ENCODE measurements at regions not wholly inside any gene's neighbourhood (a gene's known extent, or its start where the extent isn't known, plus 50 kb on each side); places are given as distances from the start of the nearest gene placed in this dataset.

GRCh38 chr1:4121834-4122512, 221.9 kb upstream of the C1orf174 start:
- intact Hi-C loops (cut with DNase I, micrococcal nuclease) = no loop called here
- Histone ChIP-seq H3K4me1 (ENCODE audit: low read depth) (no peaks in the 10 kb centered on the region), H3K4me3 (no peak overlapping the region), H3K36me3 (ENCODE audit: low read depth) (no peaks in the 10 kb centered on the region), H3K9me3 (no peaks in the 10 kb centered on the region)
- no peak for ATAC-seq
- no peak for DNase-seq
- TF ChIP-seq, protein P1, sequence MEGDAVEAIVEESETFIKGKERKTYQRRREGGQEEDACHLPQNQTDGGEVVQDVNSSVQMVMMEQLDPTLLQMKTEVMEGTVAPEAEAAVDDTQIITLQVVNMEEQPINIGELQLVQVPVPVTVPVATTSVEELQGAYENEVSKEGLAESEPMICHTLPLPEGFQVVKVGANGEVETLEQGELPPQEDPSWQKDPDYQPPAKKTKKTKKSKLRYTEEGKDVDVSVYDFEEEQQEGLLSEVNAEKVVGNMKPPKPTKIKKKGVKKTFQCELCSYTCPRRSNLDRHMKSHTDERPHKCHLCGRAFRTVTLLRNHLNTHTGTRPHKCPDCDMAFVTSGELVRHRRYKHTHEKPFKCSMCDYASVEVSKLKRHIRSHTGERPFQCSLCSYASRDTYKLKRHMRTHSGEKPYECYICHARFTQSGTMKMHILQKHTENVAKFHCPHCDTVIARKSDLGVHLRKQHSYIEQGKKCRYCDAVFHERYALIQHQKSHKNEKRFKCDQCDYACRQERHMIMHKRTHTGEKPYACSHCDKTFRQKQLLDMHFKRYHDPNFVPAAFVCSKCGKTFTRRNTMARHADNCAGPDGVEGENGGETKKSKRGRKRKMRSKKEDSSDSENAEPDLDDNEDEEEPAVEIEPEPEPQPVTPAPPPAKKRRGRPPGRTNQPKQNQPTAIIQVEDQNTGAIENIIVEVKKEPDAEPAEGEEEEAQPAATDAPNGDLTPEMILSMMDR (IDR thresholded peaks at IDR 0.05) = no peak

GRCh38 chr1:4122513-4123160, 222.6 kb upstream of the C1orf174 start:
- TF ChIP-seq, protein P1 (IDR thresholded peaks at IDR 0.05) = no peak
- Histone ChIP-seq H3K36me3 (ENCODE audit: low read depth) (no peaks in the 10 kb centered on the region), H3K9me3 (no peaks in the 10 kb centered on the region), H3K4me1 (ENCODE audit: low read depth) (no peaks in the 10 kb centered on the region), H3K4me3 (no peak overlapping the region)
- intact Hi-C loops (cut with DNase I, micrococcal nuclease) = no loop called here
- no peak for DNase-seq
- ATAC-seq = no peak

- Histone ChIP-seq H3K4me1 (ENCODE audit: low read depth) (no peaks in the 10 kb centered on the region), H3K4me3 (no peak overlapping the region), H3K9me3 (no peaks in the 10 kb centered on the region), H3K36me3 (ENCODE audit: low read depth) (no peaks in the 10 kb centered on the region)
- TF ChIP-seq, protein P1 (IDR thresholded peaks at IDR 0.05) = no peak
- intact Hi-C loops (cut with DNase I, micrococcal nuclease) = no loop called here
- ATAC-seq (no peak), DNase-seq (no peak)
Measured at GRCh38 chr1:4124631-4125145, 224.6 kb upstream of the C1orf174 start.

DNA sequence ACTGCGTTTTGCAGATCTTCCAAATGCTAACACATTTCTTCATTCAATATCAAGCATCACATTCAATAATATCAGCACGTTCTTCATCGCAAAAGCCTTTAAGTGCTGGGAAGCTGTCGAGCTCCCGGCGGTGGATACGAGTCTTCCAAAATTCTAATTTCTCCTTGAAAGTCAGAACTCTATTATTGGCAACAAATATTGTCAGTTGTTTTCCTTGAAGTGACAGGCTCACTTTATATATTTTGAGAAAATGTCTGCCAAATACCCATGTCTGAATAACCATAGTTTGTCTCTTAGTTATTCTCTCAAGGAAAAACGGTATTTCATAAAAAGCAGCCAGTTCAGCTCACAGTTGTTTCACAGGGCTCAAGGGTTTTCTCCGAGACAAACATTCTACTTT, 226.2 kb upstream of the C1orf174 start:
- TF ChIP-seq, protein P1 (IDR thresholded peaks at IDR 0.05) = no peak

DNA sequence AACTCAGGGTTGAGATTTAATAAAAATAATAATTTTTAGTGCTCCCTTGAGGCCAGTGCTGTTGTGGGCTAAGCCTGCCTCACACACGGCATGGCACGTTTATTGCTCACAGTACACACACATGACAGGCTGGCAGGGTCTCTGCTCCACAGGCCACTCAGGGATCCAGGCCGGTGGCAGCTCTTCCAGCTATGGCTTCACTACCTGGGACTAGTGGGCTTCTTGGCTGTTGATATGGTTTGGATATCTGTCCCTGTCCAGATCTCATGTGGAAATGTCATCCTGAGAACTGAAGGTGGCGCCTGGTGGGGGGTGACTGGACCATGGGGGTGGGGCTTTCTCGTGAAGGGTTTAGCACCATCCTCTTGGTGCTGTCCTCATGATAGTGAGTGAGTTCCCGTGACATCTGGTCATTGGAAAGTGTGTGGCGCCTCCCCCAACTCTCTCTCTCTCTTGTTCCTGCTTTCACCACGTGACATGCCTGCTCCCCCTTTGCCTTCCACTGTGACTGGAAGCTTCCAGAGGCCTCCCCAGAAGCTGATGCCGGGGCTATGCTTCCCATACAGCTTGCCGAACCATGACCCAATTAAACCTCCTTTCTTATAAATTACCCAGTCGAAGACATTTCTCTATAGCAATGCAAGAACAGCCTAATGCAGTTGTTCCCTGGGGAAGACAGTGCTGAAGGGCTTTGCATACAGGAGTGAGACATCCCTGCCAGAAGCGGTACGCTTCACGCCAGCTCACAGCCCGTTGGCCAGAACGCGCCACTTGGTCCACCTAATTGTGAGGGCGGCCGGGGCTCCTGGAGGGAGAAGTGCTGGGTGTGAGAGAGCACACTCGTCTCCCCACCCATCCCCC, 226.9 kb upstream of the C1orf174 start:
- Histone ChIP-seq H3K4me3 (no peak overlapping the region), H3K9me3 (no peaks in the 10 kb centered on the region), H3K36me3 (ENCODE audit: low read depth) (no peaks in the 10 kb centered on the region), H3K4me1 (ENCODE audit: low read depth) (no peaks in the 10 kb centered on the region)
- ATAC-seq (no peak), DNase-seq (no peak)
- TF ChIP-seq, protein P1 (IDR thresholded peaks at IDR 0.05) = no peak
- intact Hi-C loops (cut with DNase I, micrococcal nuclease) = no loop called here

More for the DNA sequence above, 226.2 kb upstream of the C1orf174 start:
- ATAC-seq = no peak
- intact Hi-C loops (cut with DNase I, micrococcal nuclease) = no loop called here
- no peak overlapping the region for H3K4me3 ChIP-seq
- H3K9me3 ChIP-seq = no peaks in the 10 kb centered on the region
- no peaks in the 10 kb centered on the region for H3K36me3 ChIP-seq (ENCODE audit: low read depth)
- H3K4me1 ChIP-seq (ENCODE audit: low read depth) = no peaks in the 10 kb centered on the region
- no peak for DNase-seq

Data from mucosa of descending colon (tissue), 3 donors.